HL-60 (cell line): ENCODE measurements at regions not wholly inside any gene's neighbourhood (a gene's known extent, or its start where the extent isn't known, plus 50 kb on each side); places are given as distances from the start of the nearest gene placed in this dataset.
"Not testable (repeated sequence)": the region's sequence is repeated elsewhere in the genome, so short reads cannot be mapped to it uniquely, and the experiment has no call there.

ENCODE experiments used
- GABPA ChIP-seq: IDR thresholded peaks from 2 replicates; pipeline ENCODE4 v1.6.1; 2012; ENCODE audit warnings: low read depth
- POLR2AphosphoS5 ChIP-seq: IDR thresholded peaks from 2 replicates; pipeline ENCODE4 v1.6.1; 2012; ENCODE audit warnings: low read depth
- SPI1 ChIP-seq: IDR thresholded peaks from 2 replicates; pipeline ENCODE4 v1.6.1; 2012; ENCODE audit warnings: low read depth, mild to moderate bottlenecking, borderline replicate concordance
- TF ChIP-seq, protein P1 (sequence below): IDR thresholded peaks from one replicate; pipeline ENCODE4 v1.5.1; 2011; ENCODE audit warnings: low read length, control low read depth, inconsistent platforms; ENCODE audit not compliant: insufficient read depth
- TF ChIP-seq, protein P2 (sequence below): IDR thresholded peaks from 2 replicates; pipeline ENCODE4 v1.6.1; 2012; ENCODE audit warnings: low read depth; ENCODE audit not compliant: insufficient replicate concordance

DNA sequence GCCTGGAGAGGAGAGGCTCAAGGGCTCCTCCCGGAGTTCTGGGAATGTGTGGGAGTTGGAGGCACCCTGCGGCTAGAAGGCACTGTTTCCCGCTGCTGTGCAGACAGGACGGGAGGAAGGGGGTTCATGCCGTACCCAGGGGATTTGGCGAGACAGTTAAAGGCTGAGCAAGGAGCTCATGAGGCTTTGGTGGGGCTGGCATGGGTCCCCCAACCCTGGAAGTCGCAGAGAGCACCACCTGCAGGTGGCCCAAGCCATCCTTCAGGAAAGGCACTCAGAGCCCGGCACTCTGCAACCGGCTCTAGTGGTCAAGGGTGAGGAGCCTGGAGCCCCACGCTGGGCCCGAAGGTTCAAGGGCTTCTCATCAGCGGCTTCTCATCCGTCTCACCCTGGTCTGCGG, 138.2 kb downstream of the NPIPB11 start:
- not testable (repeated sequence) for TF ChIP-seq POLR2AphosphoS5, SPI1, GABPA
- TF ChIP-seq, protein P1, sequence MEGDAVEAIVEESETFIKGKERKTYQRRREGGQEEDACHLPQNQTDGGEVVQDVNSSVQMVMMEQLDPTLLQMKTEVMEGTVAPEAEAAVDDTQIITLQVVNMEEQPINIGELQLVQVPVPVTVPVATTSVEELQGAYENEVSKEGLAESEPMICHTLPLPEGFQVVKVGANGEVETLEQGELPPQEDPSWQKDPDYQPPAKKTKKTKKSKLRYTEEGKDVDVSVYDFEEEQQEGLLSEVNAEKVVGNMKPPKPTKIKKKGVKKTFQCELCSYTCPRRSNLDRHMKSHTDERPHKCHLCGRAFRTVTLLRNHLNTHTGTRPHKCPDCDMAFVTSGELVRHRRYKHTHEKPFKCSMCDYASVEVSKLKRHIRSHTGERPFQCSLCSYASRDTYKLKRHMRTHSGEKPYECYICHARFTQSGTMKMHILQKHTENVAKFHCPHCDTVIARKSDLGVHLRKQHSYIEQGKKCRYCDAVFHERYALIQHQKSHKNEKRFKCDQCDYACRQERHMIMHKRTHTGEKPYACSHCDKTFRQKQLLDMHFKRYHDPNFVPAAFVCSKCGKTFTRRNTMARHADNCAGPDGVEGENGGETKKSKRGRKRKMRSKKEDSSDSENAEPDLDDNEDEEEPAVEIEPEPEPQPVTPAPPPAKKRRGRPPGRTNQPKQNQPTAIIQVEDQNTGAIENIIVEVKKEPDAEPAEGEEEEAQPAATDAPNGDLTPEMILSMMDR, result not testable (repeated sequence)
- TF ChIP-seq, protein P2, sequence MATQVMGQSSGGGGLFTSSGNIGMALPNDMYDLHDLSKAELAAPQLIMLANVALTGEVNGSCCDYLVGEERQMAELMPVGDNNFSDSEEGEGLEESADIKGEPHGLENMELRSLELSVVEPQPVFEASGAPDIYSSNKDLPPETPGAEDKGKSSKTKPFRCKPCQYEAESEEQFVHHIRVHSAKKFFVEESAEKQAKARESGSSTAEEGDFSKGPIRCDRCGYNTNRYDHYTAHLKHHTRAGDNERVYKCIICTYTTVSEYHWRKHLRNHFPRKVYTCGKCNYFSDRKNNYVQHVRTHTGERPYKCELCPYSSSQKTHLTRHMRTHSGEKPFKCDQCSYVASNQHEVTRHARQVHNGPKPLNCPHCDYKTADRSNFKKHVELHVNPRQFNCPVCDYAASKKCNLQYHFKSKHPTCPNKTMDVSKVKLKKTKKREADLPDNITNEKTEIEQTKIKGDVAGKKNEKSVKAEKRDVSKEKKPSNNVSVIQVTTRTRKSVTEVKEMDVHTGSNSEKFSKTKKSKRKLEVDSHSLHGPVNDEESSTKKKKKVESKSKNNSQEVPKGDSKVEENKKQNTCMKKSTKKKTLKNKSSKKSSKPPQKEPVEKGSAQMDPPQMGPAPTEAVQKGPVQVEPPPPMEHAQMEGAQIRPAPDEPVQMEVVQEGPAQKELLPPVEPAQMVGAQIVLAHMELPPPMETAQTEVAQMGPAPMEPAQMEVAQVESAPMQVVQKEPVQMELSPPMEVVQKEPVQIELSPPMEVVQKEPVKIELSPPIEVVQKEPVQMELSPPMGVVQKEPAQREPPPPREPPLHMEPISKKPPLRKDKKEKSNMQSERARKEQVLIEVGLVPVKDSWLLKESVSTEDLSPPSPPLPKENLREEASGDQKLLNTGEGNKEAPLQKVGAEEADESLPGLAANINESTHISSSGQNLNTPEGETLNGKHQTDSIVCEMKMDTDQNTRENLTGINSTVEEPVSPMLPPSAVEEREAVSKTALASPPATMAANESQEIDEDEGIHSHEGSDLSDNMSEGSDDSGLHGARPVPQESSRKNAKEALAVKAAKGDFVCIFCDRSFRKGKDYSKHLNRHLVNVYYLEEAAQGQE, result not testable (repeated sequence)
